Motor neuron (in vitro differentiated cells): ENCODE measurements at regions not wholly inside any gene's neighbourhood (a gene's known extent, or its start where the extent isn't known, plus 50 kb on each side); places are given as distances from the start of the nearest gene placed in this dataset.

Experiments
- ATAC-seq, 8 experiments: fragments of 200-7000 bp; cut with Tn5 transposase; replicated peaks in 6 of 8; 2 replicates each; pipeline ENCODE4 v1.8.0; 2021; ENCODE audit warnings: mild to moderate bottlenecking in 8 of 8, moderate library complexity in 8 of 8
- H3K27ac ChIP-seq, 2 donors: fragments of 250-450 bp; sonication (Bioruptor Pico); 2 replicates each; pipeline ENCODE4 v1.9.0; 2021; ENCODE audit warnings: antibody characterized with exemption in 2 of 2, mild to moderate bottlenecking in 2 of 2, moderate library complexity in 1 of 2
- H3K4me1 ChIP-seq, 2 donors: fragments of 250-450 bp; sonication (Bioruptor Pico); replicated peaks in 1 of 2; 2 replicates each; pipeline ENCODE4 v1.6.1; 2021; ENCODE audit warnings: antibody characterized with exemption in 2 of 2, mild to moderate bottlenecking in 2 of 2, moderate library complexity in 1 of 2
- H3K4me3 ChIP-seq, 5 donors: fragments of 250-450 bp; sonication (Bioruptor Pico); 2 replicates each; pipeline ENCODE4 v1.9.0; 2021; ENCODE audit warnings: antibody characterized with exemption in 5 of 5, mild to moderate bottlenecking in 5 of 5, moderate library complexity in 4 of 5
- WGBS, 10 experiments: fragments of 450-650 bp; shearing (Covaris generic); methylation state at CpG; one replicate each; pipeline ENCODE4 v1.0.0; 2022; 5-methylcytosine and 5-hydroxymethylcytosine counted together
- in situ Hi-C, 9 experiments: fragments of 400-800 bp; cut with MboI; loops; one replicate each; pipeline ENCODE4 v1.15.0; 2021; ENCODE audit warnings: low sequenced_read_pairs in 9 of 9, low pct_unique_long_range_greater_than_20kb in 2 of 9; ENCODE audit not compliant: unreplicated experiment in 9 of 9

DNA sequence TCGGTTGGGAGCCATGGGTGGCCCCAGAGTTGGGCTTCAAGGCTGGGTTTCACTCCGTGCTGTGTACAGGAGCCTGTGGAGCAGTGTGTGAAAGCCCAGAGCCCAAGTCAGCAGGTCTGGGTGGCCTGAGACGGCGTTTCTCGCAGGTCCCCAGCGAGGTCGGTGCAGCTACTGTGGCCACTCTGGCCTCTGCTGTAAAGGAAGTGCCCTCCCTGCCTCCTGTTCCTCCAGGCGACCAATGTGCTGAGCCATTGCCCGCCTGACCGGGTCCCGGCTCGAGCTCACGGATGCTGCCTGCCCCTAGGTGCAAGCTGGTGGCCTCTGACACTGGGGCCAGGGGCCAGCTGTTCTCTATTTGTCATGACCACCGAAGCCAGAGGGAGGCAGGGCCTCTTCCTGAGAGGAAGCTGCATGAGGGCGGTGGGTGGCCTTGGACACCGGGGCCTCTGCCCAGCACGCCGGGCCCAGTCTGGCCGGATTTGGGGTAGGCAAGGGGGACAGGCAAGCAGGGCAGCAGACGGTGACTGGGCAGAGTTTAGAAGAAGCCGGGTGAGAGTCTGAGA lies 170.9 kb downstream of the IRF8 start:
- WGBS, 10 experiments: 0 to 100% (median 74%) methylated on average over 1 to 6 of the region's 21 CpGs; no CpG with 5 or more reads in 3 of the 10 experiments
- no peak overlapping the region for H3K27ac ChIP-seq
- in situ Hi-C loops: loop anchor here in 8 of 9 experiments (10.0 to 25.0 kb wide), 3 partner anchors 92 to 445 kb away; partner anchors contain the start of gene FOXF1 (in 8 of the 8)
- no peak overlapping the region for H3K4me3 ChIP-seq
- peaks cover 0 to 19% of the 10 kb centered on the region in 2 donors for H3K4me1 ChIP-seq
- peak in 1 of 8 experiments; percentile 4 for ATAC-seq

- WGBS, 10 experiments: 0 to 67% (median 33%) methylated on average over 1 to 2 of the region's 6 CpGs; no CpG with 5 or more reads in 6 of the 10 experiments
- Histone ChIP-seq H3K4me3 (no peak overlapping the region), H3K4me1 (peaks cover 0 to 22% of the 10 kb centered on the region in 2 donors), H3K27ac (no peak overlapping the region)
- in situ Hi-C loops: loop anchor here in 8 of 9 experiments (10.0 to 25.0 kb wide), 3 partner anchors 92 to 444 kb away; partner anchors contain the start of gene FOXF1 (in 8 of the 8)
- ATAC-seq: peak in 6 of 8 experiments; percentile 20 to 68 (median 44)
Observed at GRCh38 chr16:86070484-86070883, 171.5 kb downstream of the IRF8 start.

GRCh38 chr16:86070971-86071370 lies 172.0 kb downstream of the IRF8 start:
- no peak overlapping the region for H3K27ac ChIP-seq
- peaks cover 0 to 17% of the 10 kb centered on the region in 2 donors for H3K4me1 ChIP-seq
- whole genome bisulfite sequencing, 10 experiments: 0 to 96% (median 83%) methylated on average over 1 to 5 of the region's 7 CpGs; no CpG with 5 or more reads in 5 of the 10 experiments
- in situ Hi-C loops: loop anchor here in 8 of 9 experiments (10.0 to 25.0 kb wide), 3 partner anchors 91 to 444 kb away; partner anchors contain the start of gene FOXF1 (in 8 of the 8)
- ATAC-seq: no peak
- H3K4me3 ChIP-seq: no peak overlapping the region

DNA sequence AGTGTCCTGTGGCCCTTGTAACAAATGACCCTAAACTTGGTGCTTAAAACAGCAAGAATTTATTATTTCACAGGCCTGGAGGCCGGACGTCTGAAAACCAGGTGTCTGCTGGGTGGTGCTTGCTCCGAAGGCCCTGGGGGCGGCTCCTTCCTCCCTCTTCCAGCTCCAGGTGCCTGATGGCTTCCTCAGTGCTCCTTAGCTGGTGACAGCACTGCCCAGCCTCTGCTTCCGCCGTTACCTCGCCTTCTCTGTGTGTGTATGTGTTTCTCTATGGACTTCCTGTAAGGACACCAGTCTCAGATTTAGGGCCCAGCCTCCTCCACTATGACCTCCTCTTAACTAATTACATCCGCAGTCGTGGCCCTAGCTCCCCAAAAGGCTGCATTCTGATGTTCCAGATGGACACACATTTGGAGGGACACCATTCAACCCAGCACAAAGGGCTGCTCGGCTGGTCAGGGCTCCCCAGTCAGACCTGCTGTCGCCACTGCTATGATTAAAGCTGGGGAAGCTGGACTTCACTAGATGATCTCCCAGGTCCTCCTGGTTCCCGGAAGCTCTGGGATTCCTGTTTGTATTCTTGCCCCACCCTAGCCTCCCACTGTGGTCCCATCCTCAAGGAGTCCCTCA lies 172.8 kb downstream of the IRF8 start:
- 56 to 100% (median 74%) methylated on average over 1 to 4 of the region's 12 CpGs; no CpG with 5 or more reads in 4 of the 10 experiments for WGBS, 10 experiments
- in situ Hi-C loops: loop anchor here in 8 of 9 experiments (10.0 to 25.0 kb wide), 3 partner anchors 91 to 443 kb away; partner anchors contain the start of gene FOXF1 (in 8 of the 8)
- peaks cover 0 to 12% of the 10 kb centered on the region in 2 donors for H3K4me1 ChIP-seq
- no peak overlapping the region for H3K4me3 ChIP-seq
- no peak for ATAC-seq
- H3K27ac ChIP-seq: no peak overlapping the region

- in situ Hi-C loops: loop anchor here in 8 of 9 experiments (10.0 to 25.0 kb wide), 3 partner anchors 90 to 442 kb away; partner anchors contain the start of gene FOXF1 (in 8 of the 8)
- Histone ChIP-seq H3K4me1 (peaks cover 0 to 12% of the 10 kb centered on the region in 2 donors), H3K27ac (no peak overlapping the region), H3K4me3 (no peak overlapping the region)
- 0 to 100% (median 39%) methylated on average over 1 to 11 of the region's 21 CpGs; no CpG with 5 or more reads in 1 of the 10 experiments for WGBS, 10 experiments
- ATAC-seq: peak; percentile 49 to 78 (median 67)
Observed at GRCh38 chr16:86072328-86073102, 173.6 kb downstream of the IRF8 start.

- Histone ChIP-seq H3K4me1 (peaks cover 0 to 12% of the 10 kb centered on the region in 2 donors), H3K4me3 (no peak overlapping the region), H3K27ac (no peak overlapping the region)
- no peak for ATAC-seq
- 4 to 100% (median 58%) methylated on average over 1 to 9 of the region's 11 CpGs for whole genome bisulfite sequencing, 10 experiments
- in situ Hi-C loops: loop anchor here in 8 of 9 experiments (10.0 to 25.0 kb wide), 3 partner anchors 89 to 442 kb away; partner anchors contain the start of gene FOXF1 (in 8 of the 8)
Observed at GRCh38 chr16:86073103-86073625, 174.2 kb downstream of the IRF8 start.

- in situ Hi-C loops: loop anchor here in 8 of 9 experiments (10.0 to 25.0 kb wide), 3 partner anchors 88 to 441 kb away; partner anchors contain the start of gene FOXF1 (in 8 of the 8)
- no peak for ATAC-seq
- WGBS, 10 experiments: 52 to 90% (median 80%) methylated on average over 1 to 6 of the region's 9 CpGs; no CpG with 5 or more reads in 3 of the 10 experiments
Observed at GRCh38 chr16:86073763-86074493, 175.0 kb downstream of the IRF8 start.

GRCh38 chr16:86074651-86075487 lies 175.9 kb downstream of the IRF8 start:
- Histone ChIP-seq H3K27ac (no peak overlapping the region), H3K4me1 (peaks cover 0 to 12% of the 10 kb centered on the region in 2 donors), H3K4me3 (no peak overlapping the region)
- 0 to 83% (median 50%) methylated on average over 1 to 2 of the region's 20 CpGs; no CpG with 5 or more reads in 5 of the 10 experiments for WGBS, 10 experiments
- in situ Hi-C loops: loop anchor here in 8 of 9 experiments (10.0 to 25.0 kb wide), 3 partner anchors 87 to 440 kb away; partner anchors contain the start of gene FOXF1 (in 8 of the 8)
- peak in 5 of 8 experiments; percentile 23 to 41 (median 34) for ATAC-seq

More at GRCh38 chr16:86073763-86074493, 175.0 kb downstream of the IRF8 start:
- Histone ChIP-seq H3K27ac (no peak overlapping the region), H3K4me3 (no peak overlapping the region), H3K4me1 (peaks cover 0 to 12% of the 10 kb centered on the region in 2 donors)

- WGBS, 10 experiments: 42 to 75% (median 49%) methylated on average over 2 of the region's 2 CpGs; no CpG with 5 or more reads in 7 of the 10 experiments
- no peak overlapping the region for H3K27ac ChIP-seq
- in situ Hi-C loops: loop anchor here in 6 of 9 experiments (10.0 kb wide), 1 partner anchor 439 kb away; the partner anchor contains the start of gene FOXF1 (in 6 of the 6)
Observed at GRCh38 chr16:86075488-86075785, 176.5 kb downstream of the IRF8 start.

DNA sequence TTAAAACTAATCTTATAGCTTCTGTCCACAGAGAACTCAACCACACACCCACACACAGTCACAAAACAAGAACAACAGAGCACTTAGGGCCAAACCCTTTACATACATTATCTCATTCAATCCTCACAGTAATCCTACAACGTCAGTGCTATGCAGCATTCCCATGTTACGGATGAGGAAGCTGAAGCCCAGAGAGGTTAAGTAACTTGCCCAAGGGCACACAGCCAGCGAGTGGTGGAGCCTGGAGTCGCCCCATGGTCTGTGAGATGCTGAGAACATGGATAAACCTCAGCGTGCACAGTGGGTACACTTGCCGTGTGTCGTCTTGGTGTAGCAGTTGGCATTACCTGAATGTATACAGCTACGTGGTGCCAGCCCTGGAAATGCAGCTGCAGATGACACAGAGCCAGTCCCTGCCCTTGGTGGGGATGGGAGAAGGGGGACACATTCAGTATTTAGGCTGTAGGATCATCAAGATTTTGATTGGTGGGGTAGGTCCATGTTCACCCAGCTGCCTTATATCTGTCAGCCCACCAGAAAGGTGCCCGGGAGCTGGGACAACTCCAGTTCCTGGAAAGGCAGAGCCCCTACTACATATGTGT lies 177.0 kb downstream of the IRF8 start:
- no peak for ATAC-seq
- 40 to 100% (median 65%) methylated on average over 1 to 6 of the region's 9 CpGs; no CpG with 5 or more reads in 2 of the 10 experiments for WGBS, 10 experiments
- H3K27ac ChIP-seq: no peak overlapping the region
- H3K4me1 ChIP-seq: peaks cover 0 to 10% of the 10 kb centered on the region in 2 donors
- in situ Hi-C loops: loop anchor here in 6 of 9 experiments (10.0 kb wide), 1 partner anchor 439 kb away; the partner anchor contains the start of gene FOXF1 (in 6 of the 6)
- no peak overlapping the region for H3K4me3 ChIP-seq

More at GRCh38 chr16:86075488-86075785, 176.5 kb downstream of the IRF8 start:
- Histone ChIP-seq H3K4me1 (peaks cover 0 to 12% of the 10 kb centered on the region in 2 donors), H3K4me3 (no peak overlapping the region)
- no peak for ATAC-seq
